Fibroblast of skin of right quadriceps (primary cell): ENCODE measurements at regions not wholly inside any gene's neighbourhood (a gene's known extent, or its start where the extent isn't known, plus 50 kb on each side); places are given as distances from the start of the nearest gene placed in this dataset.

ENCODE experiments used
- DNase-seq: peaks from one replicate; pipeline ENCODE4 v3.0.0-alpha.2; 2013

- DNase-seq: no peak
These were observed 433.5 kb upstream of the POU3F3 start for GRCh38 chr2:104420420-104420819.

- DNase-seq: no peak
These were observed 433.0 kb upstream of the POU3F3 start for GRCh38 chr2:104420953-104421352.

- no peak for DNase-seq
These were observed 427.9 kb upstream of the POU3F3 start for GRCh38 chr2:104425850-104426595.

GRCh38 chr2:104428155-104428554 lies 425.8 kb upstream of the POU3F3 start:
- DNase-seq: no peak

- no peak for DNase-seq
These were observed 424.1 kb upstream of the POU3F3 start for GRCh38 chr2:104429639-104430358.

GRCh38 chr2:104430359-104430740 lies 423.6 kb upstream of the POU3F3 start:
- no peak for DNase-seq

GRCh38 chr2:104430852-104431251 lies 423.1 kb upstream of the POU3F3 start:
- no peak for DNase-seq

- no peak for DNase-seq
These were observed 422.2 kb upstream of the POU3F3 start for GRCh38 chr2:104431701-104432121.

- no peak for DNase-seq
These were observed 421.5 kb upstream of the POU3F3 start for GRCh38 chr2:104432401-104432800.

GRCh38 chr2:104432991-104433390 lies 420.9 kb upstream of the POU3F3 start:
- no peak for DNase-seq

- DNase-seq: no peak
These were observed 420.3 kb upstream of the POU3F3 start for GRCh38 chr2:104433657-104434056.

GRCh38 chr2:104434318-104434792 lies 419.6 kb upstream of the POU3F3 start:
- DNase-seq: peak; percentile 45

GRCh38 chr2:104434966-104435365 lies 418.9 kb upstream of the POU3F3 start:
- DNase-seq: no peak

- no peak for DNase-seq
These were observed 415.4 kb upstream of the POU3F3 start for GRCh38 chr2:104438481-104438880.

GRCh38 chr2:104443145-104443544 lies 410.8 kb upstream of the POU3F3 start:
- DNase-seq: no peak

- DNase-seq: peak; percentile 39
These were observed 409.5 kb upstream of the POU3F3 start for GRCh38 chr2:104444392-104444791.

GRCh38 chr2:104444889-104445288 lies 409.0 kb upstream of the POU3F3 start:
- no peak for DNase-seq

- no peak for DNase-seq
These were observed 406.0 kb upstream of the POU3F3 start for GRCh38 chr2:104447831-104448434.

GRCh38 chr2:104448661-104449440 lies 405.1 kb upstream of the POU3F3 start:
- DNase-seq: no peak

GRCh38 chr2:104452558-104452957 lies 401.4 kb upstream of the POU3F3 start:
- no peak for DNase-seq

GRCh38 chr2:104462731-104463130 lies 391.2 kb upstream of the POU3F3 start:
- DNase-seq: no peak

- no peak for DNase-seq
These were observed 387.9 kb upstream of the POU3F3 start for GRCh38 chr2:104465981-104466380.

GRCh38 chr2:104468846-104469245 lies 385.1 kb upstream of the POU3F3 start:
- DNase-seq: no peak
